IMR-90 (cell line): ENCODE measurements at regions not wholly inside any gene's neighbourhood (a gene's known extent, or its start where the extent isn't known, plus 50 kb on each side); places are given as distances from the start of the nearest gene placed in this dataset.

Experiments
- ATAC-seq: fragments of 200-7000 bp; cut with Tn5 transposase; 2 replicates; pipeline ENCODE4 v1.9.1; 2020; ENCODE audit warnings: low read depth, mild to moderate bottlenecking, moderate library complexity
- BruUV-seq: library from RNA; stranded (reverse); fragments of 400-500 nt; replicated peaks from 2 replicates; lab custom pipeline; 2021; lab: Mats Ljungman, UMichigan
- CTCF ChIA-PET: fragments of 300-600 bp; formaldehyde crosslinking; extraction: SDS; loops from one replicate; lab custom pipeline; 2021; ENCODE audit warnings: antibody characterized with exemption; lab: Yijun Ruan, JAX
- POLR2A ChIA-PET: fragments of 300-600 bp; sonication (Branson Sonifier 250); formaldehyde crosslinking; loops from one replicate; lab custom pipeline; 2022; ENCODE audit warnings: antibody characterized with exemption; ENCODE audit not compliant: unreplicated experiment; lab: Charles Lee
- DNase-seq: peaks from one replicate; pipeline ENCODE4 v3.0.0; 2013
- H2AFZ ChIP-seq: replicated peaks from 2 replicates; pipeline ENCODE3; 2013; ENCODE audit warnings: low read length, mild to moderate bottlenecking; ENCODE audit not compliant: poor library complexity
- H2AK5ac ChIP-seq: 2 replicates; pipeline ENCODE4 v1.6.1; 2013; ENCODE audit warnings: low read depth, low read length, inconsistent platforms
- H2AK9ac ChIP-seq: replicated peaks from 2 replicates; pipeline ENCODE3; 2013; ENCODE audit warnings: mild to moderate bottlenecking, low read depth, low read length, moderate library complexity; ENCODE audit not compliant: poor library complexity
- H2BK120ac ChIP-seq: 2 replicates; pipeline ENCODE4 v1.6.1; 2013; ENCODE audit warnings: low read depth, low read length, inconsistent platforms
- H2BK15ac ChIP-seq: 3 replicates; pipeline ENCODE4 v1.6.1; 2013; ENCODE audit warnings: low read depth, low read length, inconsistent platforms
- H2BK20ac ChIP-seq: 2 replicates; pipeline ENCODE4 v1.6.1; 2013; ENCODE audit warnings: low read depth, mild to moderate bottlenecking, inconsistent platforms, low read length, moderate library complexity
- H2BK5ac ChIP-seq: 2 replicates; pipeline ENCODE4 v1.6.1; 2013; ENCODE audit warnings: mild to moderate bottlenecking, low read depth, low read length, inconsistent platforms; ENCODE audit not compliant: poor library complexity, severe bottlenecking
- H3K14ac ChIP-seq: replicated peaks from 2 replicates; pipeline ENCODE4 v1.6.1; 2013; ENCODE audit warnings: low read depth, low read length, inconsistent platforms
- H3K18ac ChIP-seq: 2 replicates; pipeline ENCODE4 v1.6.1; 2013; ENCODE audit warnings: low read depth, low read length, control low read depth
- H3K23ac ChIP-seq: 2 replicates; pipeline ENCODE4 v1.6.1; 2013; ENCODE audit warnings: low read depth, low read length, inconsistent platforms
- H3K27ac ChIP-seq: 2 replicates; pipeline ENCODE4 v1.5.1; 2013; ENCODE audit warnings: mild to moderate bottlenecking, control low read depth, low read length; ENCODE audit not compliant: insufficient read depth
- H3K27me3 ChIP-seq: 2 replicates; pipeline ENCODE4 v1.6.1; 2013; ENCODE audit warnings: low read length; ENCODE audit not compliant: control insufficient read depth, insufficient read depth
- H3K36me3 ChIP-seq: 2 replicates; pipeline ENCODE4 v1.6.1; 2013; ENCODE audit warnings: low read length, mixed read lengths; ENCODE audit not compliant: control insufficient read depth, insufficient read depth
- H3K4ac ChIP-seq: 2 replicates; pipeline ENCODE4 v1.6.1; 2013; ENCODE audit warnings: low read depth, low read length, inconsistent platforms
- H3K4me1 ChIP-seq: 2 replicates; pipeline ENCODE4 v1.6.1; 2013; ENCODE audit warnings: low read length, mixed read lengths; ENCODE audit not compliant: control insufficient read depth, insufficient read depth
- H3K4me2 ChIP-seq: 2 replicates; pipeline ENCODE4 v1.6.1; 2013; ENCODE audit warnings: low read depth, mild to moderate bottlenecking, control low read depth, low read length, moderate library complexity
- H3K4me3 ChIP-seq: 2 replicates; pipeline ENCODE4 v1.5.1; 2013; ENCODE audit warnings: low read depth, mild to moderate bottlenecking, control low read depth, low read length, moderate library complexity; ENCODE audit not compliant: insufficient read depth
- H3K56ac ChIP-seq: 2 replicates; pipeline ENCODE4 v1.6.1; 2013; ENCODE audit warnings: low read length, inconsistent platforms; ENCODE audit not compliant: insufficient read depth; ENCODE audit errors: extremely low read depth
- H3K79me1 ChIP-seq, 2 experiments: 2 replicates each; pipeline ENCODE4 v1.6.1; 2013; ENCODE audit warnings: low read length in 2 of 2, inconsistent platforms in 1 of 2, low read depth in 1 of 2
- H3K9ac ChIP-seq: 2 replicates; pipeline ENCODE4 v1.6.1; 2013; ENCODE audit warnings: low read depth, low read length, control low read depth
- H3K9me1 ChIP-seq: 2 replicates; pipeline ENCODE4 v1.6.1; 2013; ENCODE audit warnings: low read length, inconsistent platforms; ENCODE audit not compliant: insufficient read depth
- H3K9me3 ChIP-seq: 2 replicates; pipeline ENCODE4 v1.6.1; 2013; ENCODE audit warnings: low read length; ENCODE audit not compliant: control insufficient read depth, insufficient read depth
- H4K20me1 ChIP-seq: 2 replicates; pipeline ENCODE4 v1.6.1; 2013; ENCODE audit warnings: low read length, inconsistent platforms; ENCODE audit not compliant: insufficient read depth
- H4K5ac ChIP-seq: 2 replicates; pipeline ENCODE4 v1.6.1; 2013; ENCODE audit warnings: mild to moderate bottlenecking, low read depth, low read length, control low read depth
- H4K8ac ChIP-seq, 2 experiments: 2 replicates each; pipeline ENCODE4 v1.6.1; 2013; ENCODE audit warnings: low read depth in 2 of 2, low read length in 2 of 2, control low read depth in 1 of 2, inconsistent platforms in 1 of 2
- H4K91ac ChIP-seq: 2 replicates; pipeline ENCODE4 v1.6.1; 2013; ENCODE audit warnings: low read depth, low read length, inconsistent platforms; ENCODE audit not compliant: insufficient read depth
- BHLHE40 ChIP-seq: fragments of 150-350 bp; IDR thresholded peaks from 2 replicates; pipeline ENCODE4 v1.6.1; 2016; ENCODE audit warnings: mild to moderate bottlenecking, low read depth, low read length
- FOS ChIP-seq: fragments of 150-350 bp; IDR thresholded peaks from 2 replicates; pipeline ENCODE4 v1.6.1; 2016; ENCODE audit warnings: low read depth, low read length
- MAFK ChIP-seq: IDR thresholded peaks from 2 replicates; pipeline ENCODE4 v1.6.1; 2012; ENCODE audit warnings: low read depth, low read length, improper control_type of control experiment
- MAZ ChIP-seq: IDR thresholded peaks from 2 replicates; pipeline ENCODE4 v1.6.1; 2012; ENCODE audit warnings: low read depth, mild to moderate bottlenecking, low read length, improper control_type of control experiment, moderate library complexity, borderline replicate concordance
- POLR2A ChIP-seq: IDR thresholded peaks from 2 replicates; pipeline ENCODE4 v1.6.1; 2012; ENCODE audit warnings: mild to moderate bottlenecking, low read depth, low read length
- RCOR1 ChIP-seq: IDR thresholded peaks from 2 replicates; pipeline ENCODE4 v1.6.1; 2012; ENCODE audit warnings: mild to moderate bottlenecking, low read length, improper control_type of control experiment; ENCODE audit not compliant: insufficient replicate concordance
- WGBS, 2 experiments: methylation state at CpG; one replicate each; pipeline versions ENCODE4 v1.1.5 to v1.1.7; 2013; ENCODE audit warnings: missing lambda C conversion rate in 2 of 2; ENCODE audit not compliant: insufficient read length in 1 of 2; ENCODE audit errors: extremely low coverage in 2 of 2; 5-methylcytosine and 5-hydroxymethylcytosine counted together
- dilution Hi-C: fragments of 300-500 bp; cut with HindIII; formaldehyde crosslinking; loops from one replicate; pipeline ENCODE4 v1.14.3; 2018; ENCODE audit warnings: low sequenced_read_pairs; ENCODE audit not compliant: unreplicated experiment
- in situ Hi-C: fragments of 300-500 bp; cut with MboI; formaldehyde crosslinking; loops from 3 replicates; pipeline ENCODE4 v1.14.3; 2019; ENCODE audit warnings: low sequenced_read_pairs, inconsistent platforms, mixed read lengths
- intact Hi-C: fragments of 100-400 bp; cut with micrococcal nuclease; formaldehyde crosslinking; loops from 2 replicates; pipeline ENCODE4 v1.10.0; 2022
- TF ChIP-seq, protein P1 (sequence below): fragments of 150-350 bp; IDR thresholded peaks from 2 replicates; pipeline ENCODE4 v1.6.1; 2016; ENCODE audit warnings: low read depth, mild to moderate bottlenecking, low read length, moderate library complexity, borderline replicate concordance
- TF ChIP-seq, protein P2 (sequence below): fragments of 150-350 bp; IDR thresholded peaks from 2 replicates; pipeline ENCODE4 v1.6.1; 2017; ENCODE audit warnings: mild to moderate bottlenecking, antibody characterized with exemption, low read length, low read depth
- TF ChIP-seq, protein P3 (sequence below): conservative IDR thresholded peaks from 2 replicates; pipeline ENCODE4 v1.5.1; 2012; ENCODE audit warnings: mild to moderate bottlenecking, low read depth, low read length, improper control_type of control experiment

DNA sequence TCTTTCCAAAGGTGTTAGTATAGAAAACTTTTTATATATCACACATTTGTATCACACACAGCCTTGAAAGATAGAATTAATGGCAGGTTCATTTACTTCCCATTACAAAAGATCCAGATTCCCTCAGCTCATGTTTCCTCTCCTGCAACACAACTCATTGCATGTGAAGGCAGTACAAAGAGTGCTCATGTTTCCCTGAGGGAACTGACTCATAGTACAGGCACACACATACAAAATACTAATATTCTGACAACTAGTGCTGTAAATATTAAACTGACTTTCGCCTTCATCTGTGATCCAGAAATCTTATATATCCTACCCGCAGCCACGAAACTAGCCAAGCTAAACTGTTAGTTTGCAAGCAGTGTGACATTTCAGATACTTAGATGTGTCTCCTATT is 819.8 kb upstream of the PCDH7 start:
- intact Hi-C loops = no loop called here
- no peak overlapping the region for H3K18ac ChIP-seq

More for the DNA sequence above, 819.8 kb upstream of the PCDH7 start:
- no peak overlapping the region for H3K23ac ChIP-seq
- WGBS, 2 experiments = no CpG with 5 or more reads among the region's 3 CpGs
- no peak overlapping the region for H4K5ac ChIP-seq
- H2BK120ac ChIP-seq = no peak overlapping the region
- no peak overlapping the region for H2BK20ac ChIP-seq
- no TSS peak for BruUV-seq
- no peak overlapping the region for H3K27ac ChIP-seq
- DNase-seq (peak; percentile 6), ATAC-seq (peak; percentile 35; the same call in 1 of the 2 replicates)
- H3K79me1 ChIP-seq = no peaks in the 10 kb centered on the region
- no peak overlapping the region for H3K14ac ChIP-seq
- ChIA-PET CTCF (no interaction called here), POLR2A (no interaction called here)
- no peak overlapping the region for H4K8ac ChIP-seq
- H4K91ac ChIP-seq = no peak overlapping the region
- H3K4me2 ChIP-seq = no peak overlapping the region
- H3K4me3 ChIP-seq = no peak overlapping the region
- H3K4ac ChIP-seq = no peak overlapping the region
- no peak overlapping the region for H3K9ac ChIP-seq
- H3K56ac ChIP-seq = no peak overlapping the region
- no peak overlapping the region for H2AFZ ChIP-seq
- H3K27me3 ChIP-seq = no peaks in the 10 kb centered on the region
- no peaks in the 10 kb centered on the region for H3K36me3 ChIP-seq
- peaks cover 2% of the 10 kb centered on the region; the same call in 1 of the 2 replicates for H3K9me3 ChIP-seq
- H3K4me1 ChIP-seq = no peaks in the 10 kb centered on the region
- dilution Hi-C loops (no loop called here), in situ Hi-C loops (no loop called here)
- H3K9me1 ChIP-seq = no peaks in the 10 kb centered on the region
- no peak overlapping the region for H2BK5ac ChIP-seq
- no peak overlapping the region for H2AK5ac ChIP-seq
- H2BK15ac ChIP-seq = no peak overlapping the region
- no peaks in the 10 kb centered on the region for H4K20me1 ChIP-seq
- no peak overlapping the region for H2AK9ac ChIP-seq
- TF ChIP-seq BHLHE40 = no peak
- no peak for TF ChIP-seq FOS
- TF ChIP-seq RCOR1 = no peak
- no peak for TF ChIP-seq MAFK
- TF ChIP-seq MAZ = no peak
- TF ChIP-seq, protein P1, sequence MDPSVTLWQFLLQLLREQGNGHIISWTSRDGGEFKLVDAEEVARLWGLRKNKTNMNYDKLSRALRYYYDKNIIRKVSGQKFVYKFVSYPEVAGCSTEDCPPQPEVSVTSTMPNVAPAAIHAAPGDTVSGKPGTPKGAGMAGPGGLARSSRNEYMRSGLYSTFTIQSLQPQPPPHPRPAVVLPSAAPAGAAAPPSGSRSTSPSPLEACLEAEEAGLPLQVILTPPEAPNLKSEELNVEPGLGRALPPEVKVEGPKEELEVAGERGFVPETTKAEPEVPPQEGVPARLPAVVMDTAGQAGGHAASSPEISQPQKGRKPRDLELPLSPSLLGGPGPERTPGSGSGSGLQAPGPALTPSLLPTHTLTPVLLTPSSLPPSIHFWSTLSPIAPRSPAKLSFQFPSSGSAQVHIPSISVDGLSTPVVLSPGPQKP = no peak
- TF ChIP-seq, protein P2, sequence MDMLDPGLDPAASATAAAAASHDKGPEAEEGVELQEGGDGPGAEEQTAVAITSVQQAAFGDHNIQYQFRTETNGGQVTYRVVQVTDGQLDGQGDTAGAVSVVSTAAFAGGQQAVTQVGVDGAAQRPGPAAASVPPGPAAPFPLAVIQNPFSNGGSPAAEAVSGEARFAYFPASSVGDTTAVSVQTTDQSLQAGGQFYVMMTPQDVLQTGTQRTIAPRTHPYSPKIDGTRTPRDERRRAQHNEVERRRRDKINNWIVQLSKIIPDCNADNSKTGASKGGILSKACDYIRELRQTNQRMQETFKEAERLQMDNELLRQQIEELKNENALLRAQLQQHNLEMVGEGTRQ = no peak
- TF ChIP-seq POLR2A = no peak
- TF ChIP-seq, protein P3, sequence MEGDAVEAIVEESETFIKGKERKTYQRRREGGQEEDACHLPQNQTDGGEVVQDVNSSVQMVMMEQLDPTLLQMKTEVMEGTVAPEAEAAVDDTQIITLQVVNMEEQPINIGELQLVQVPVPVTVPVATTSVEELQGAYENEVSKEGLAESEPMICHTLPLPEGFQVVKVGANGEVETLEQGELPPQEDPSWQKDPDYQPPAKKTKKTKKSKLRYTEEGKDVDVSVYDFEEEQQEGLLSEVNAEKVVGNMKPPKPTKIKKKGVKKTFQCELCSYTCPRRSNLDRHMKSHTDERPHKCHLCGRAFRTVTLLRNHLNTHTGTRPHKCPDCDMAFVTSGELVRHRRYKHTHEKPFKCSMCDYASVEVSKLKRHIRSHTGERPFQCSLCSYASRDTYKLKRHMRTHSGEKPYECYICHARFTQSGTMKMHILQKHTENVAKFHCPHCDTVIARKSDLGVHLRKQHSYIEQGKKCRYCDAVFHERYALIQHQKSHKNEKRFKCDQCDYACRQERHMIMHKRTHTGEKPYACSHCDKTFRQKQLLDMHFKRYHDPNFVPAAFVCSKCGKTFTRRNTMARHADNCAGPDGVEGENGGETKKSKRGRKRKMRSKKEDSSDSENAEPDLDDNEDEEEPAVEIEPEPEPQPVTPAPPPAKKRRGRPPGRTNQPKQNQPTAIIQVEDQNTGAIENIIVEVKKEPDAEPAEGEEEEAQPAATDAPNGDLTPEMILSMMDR = no peak
